ENCODE measurements at regions not wholly inside any gene's neighbourhood (a gene's known extent, or its start where the extent isn't known, plus 50 kb on each side); places are given as distances from the start of the nearest gene placed in this dataset.

GRCh38 chr2:195488567-195488966, 168.5 kb upstream of the SLC39A10 start:
- TF ChIP-seq CTCF (IDR thresholded peaks at IDR 0.05): no peak
- no peak for DNase-seq (ENCODE audit: low spot score)
- H3K4me3 ChIP-seq: no peak overlapping the region
- H3K27ac ChIP-seq: no peak overlapping the region

- no peak overlapping the region for H3K27ac ChIP-seq
These were observed 169.9 kb upstream of the SLC39A10 start for GRCh38 chr2:195486987-195487644.

GRCh38 chr2:195486520-195486919, 170.5 kb upstream of the SLC39A10 start:
- no peak overlapping the region for H3K27ac ChIP-seq
- H3K4me3 ChIP-seq: no peak overlapping the region
- no peak for TF ChIP-seq CTCF (IDR thresholded peaks at IDR 0.05)
- DNase-seq (ENCODE audit: low spot score): no peak

More at GRCh38 chr2:195486987-195487644, 169.9 kb upstream of the SLC39A10 start:
- no peak for DNase-seq (ENCODE audit: low spot score)
- H3K4me3 ChIP-seq: no peak overlapping the region
- no peak for TF ChIP-seq CTCF (IDR thresholded peaks at IDR 0.05)

GRCh38 chr2:195482010-195482409, 175.0 kb upstream of the SLC39A10 start:
- TF ChIP-seq CTCF (IDR thresholded peaks at IDR 0.05): no peak
- H3K27ac ChIP-seq: no peak overlapping the region
- no peak for DNase-seq (ENCODE audit: low spot score)
- no peak overlapping the region for H3K4me3 ChIP-seq

GRCh38 chr2:195480121-195480520, 176.9 kb upstream of the SLC39A10 start:
- TF ChIP-seq CTCF (IDR thresholded peaks at IDR 0.05): no peak
- Histone ChIP-seq H3K27ac (no peak overlapping the region), H3K4me3 (no peak overlapping the region)
- no peak for DNase-seq (ENCODE audit: low spot score)

- Histone ChIP-seq H3K27ac (no peak overlapping the region), H3K4me3 (no peak overlapping the region)
- no peak for DNase-seq (ENCODE audit: low spot score)
- TF ChIP-seq CTCF (IDR thresholded peaks at IDR 0.05): no peak
These were observed 177.6 kb upstream of the SLC39A10 start for GRCh38 chr2:195479407-195479806.

- Histone ChIP-seq H3K4me3 (no peak overlapping the region), H3K27ac (no peak overlapping the region)
- DNase-seq (ENCODE audit: low spot score): no peak
- no peak for TF ChIP-seq CTCF (IDR thresholded peaks at IDR 0.05)
These were observed 179.0 kb upstream of the SLC39A10 start for GRCh38 chr2:195477996-195478382.
